ENCODE measurements at regions not wholly inside any gene's neighbourhood (a gene's known extent, or its start where the extent isn't known, plus 50 kb on each side); places are given as distances from the start of the nearest gene placed in this dataset.

DNA sequence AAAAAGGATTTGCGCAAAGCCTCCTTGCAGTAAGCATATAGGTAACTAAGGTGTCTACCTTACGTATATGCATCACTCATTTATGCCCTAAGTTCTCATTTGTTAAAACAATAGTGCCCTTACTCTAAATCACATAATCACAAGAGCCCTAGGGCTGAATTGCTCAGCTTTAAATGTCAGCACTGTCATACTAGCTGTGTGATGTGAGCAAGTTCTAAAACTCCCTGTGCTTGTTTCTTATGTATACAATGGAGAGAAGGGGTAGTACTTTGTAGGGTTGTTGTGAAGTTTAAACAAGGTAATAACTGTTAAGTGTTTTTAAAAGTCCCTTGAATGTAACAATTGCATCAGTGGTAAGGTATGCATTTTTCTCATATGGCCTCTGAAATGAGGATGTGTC, 169.5 kb upstream of the DMRT1 start:
- Histone ChIP-seq H3K27me3 (ENCODE audit: control insufficient read depth in 2 of 2, insufficient read depth in 2 of 2, low read length in 2 of 2) (no peaks in the 10 kb centered on the region), H3K9me1 (replicated peaks; ENCODE audit: control insufficient read depth, extremely low read depth, insufficient read depth, low read length) (no peaks in the 10 kb centered on the region), H3K36me3 (ENCODE audit: control insufficient read depth in 2 of 2, extremely low read depth in 1 of 2, insufficient read depth in 2 of 2, low read length in 2 of 2) (no peaks in the 10 kb centered on the region), H4K20me1 (replicated peaks; ENCODE audit: control insufficient read depth, extremely low read depth, insufficient read depth, low read length) (no peaks in the 10 kb centered on the region), H3K4me2 (ENCODE audit: insufficient read depth, low read length) (no peak overlapping the region), H3K27ac (ENCODE audit: insufficient read depth, low read depth, low read length) (no peak overlapping the region), H3K9me3 (replicated peaks; ENCODE audit: control insufficient read depth, insufficient read depth, low read length) (no peaks in the 10 kb centered on the region), H3K79me2 (ENCODE audit: control insufficient read depth, insufficient read depth, low read length) (no peaks in the 10 kb centered on the region), H3K4me1 (ENCODE audit: control insufficient read depth, extremely low read depth, insufficient read depth, low read length) (peaks cover 6% of the 10 kb centered on the region), H3K9ac (replicated peaks; ENCODE audit: extremely low read depth, insufficient read depth, low read length) (no peak overlapping the region), H2AFZ (ENCODE audit: low read depth, low read length) (no peak overlapping the region), H3K4me3 (replicated peaks in 1 of 3; ENCODE audit: insufficient read depth in 1 of 3, low read depth in 1 of 3, low read length in 3 of 3) (no peak overlapping the region)
- no peak for FAIRE-seq
- ChIA-PET POLR2A (no interaction called here), CTCF (interaction anchor here (1.1 kb wide), 1 partner anchor 8 kb away, joined by 3 read pairs; no protein-coding TSS in a partner anchor)
- no TSS peak for BruUV-seq (replicated peaks)
- intact Hi-C loops (cut with micrococcal nuclease), result no loop called here
- no peak for DNase-seq (ENCODE audit: low read depth, low spot score)
- dilution Hi-C loops (cut with MboI; ENCODE audit: extremely low pct_ligation_motif_present, low sequenced_read_pairs), result no loop called here
- TF ChIP-seq CTCF (IDR thresholded peaks at IDR 0.05; ENCODE audit: extremely low read depth in 1 of 2, insufficient read depth in 1 of 2, low read depth in 1 of 2, low read length in 2 of 2) (no peak), MAX (IDR thresholded peaks at IDR 0.05; ENCODE audit: insufficient read depth, insufficient read length) (no peak), POLR2A (IDR thresholded peaks at IDR 0.05; ENCODE audit: low read depth, low read length) (no peak), GATA2 (IDR thresholded peaks at IDR 0.05; ENCODE audit: insufficient read depth, insufficient read length, low read depth, low read length) (no peak), FOS (IDR thresholded peaks at IDR 0.05; ENCODE audit: borderline replicate concordance, insufficient read depth, low read length) (no peak), POLR2AphosphoS5 (IDR thresholded peaks at IDR 0.05; ENCODE audit: insufficient read depth, low read depth, low read length) (no peak), EZH2 (IDR thresholded peaks at IDR 0.05; ENCODE audit: borderline replicate concordance, low read depth, low read length, severe bottlenecking) (no peak), MYC (IDR thresholded peaks at IDR 0.05; ENCODE audit: low read depth, low read length) (no peak), JUN (IDR thresholded peaks at IDR 0.05; ENCODE audit: borderline replicate concordance, insufficient read depth, insufficient read length, low read depth) (no peak)

All from endothelial cell of umbilical vein (primary cell).